ENCODE measurements at regions not wholly inside any gene's neighbourhood (a gene's known extent, or its start where the extent isn't known, plus 50 kb on each side); places are given as distances from the start of the nearest gene placed in this dataset.

GRCh38 chr12:107328442-107329133 is 235.2 kb upstream of the CRY1 start:
- TF ChIP-seq POLR2A (IDR thresholded peaks at IDR 0.05; ENCODE audit: low read depth, low read length), result no peak
- DNase-seq (ENCODE audit: insufficient read length, low spot score), result no peak

GRCh38 chr12:107329569-107330324 is 236.4 kb upstream of the CRY1 start:
- DNase-seq (ENCODE audit: insufficient read length, low spot score) (no peak), FAIRE-seq (no peak)
- TF ChIP-seq POLR2A (IDR thresholded peaks at IDR 0.05; ENCODE audit: low read depth, low read length), result no peak

More at GRCh38 chr12:107328442-107329133, 235.2 kb upstream of the CRY1 start:
- peak; percentile 33 for FAIRE-seq

GRCh38 chr12:107330831-107331431 is 237.6 kb upstream of the CRY1 start:
- DNase-seq (ENCODE audit: insufficient read length, low spot score) (no peak), FAIRE-seq (no peak)
- no peak for TF ChIP-seq POLR2A (IDR thresholded peaks at IDR 0.05; ENCODE audit: low read depth, low read length)

- FAIRE-seq, result no peak
- no peak for TF ChIP-seq POLR2A (IDR thresholded peaks at IDR 0.05; ENCODE audit: low read depth, low read length)
- no peak for DNase-seq (ENCODE audit: insufficient read length, low spot score)
Measured at GRCh38 chr12:107331471-107331870, 238.1 kb upstream of the CRY1 start.

- FAIRE-seq (no peak), DNase-seq (ENCODE audit: insufficient read length, low spot score) (no peak)
- no peak for TF ChIP-seq POLR2A (IDR thresholded peaks at IDR 0.05; ENCODE audit: low read depth, low read length)
Measured at GRCh38 chr12:107331912-107332311, 238.6 kb upstream of the CRY1 start.

- no peak for FAIRE-seq
- no peak for TF ChIP-seq POLR2A (IDR thresholded peaks at IDR 0.05; ENCODE audit: low read depth, low read length)
Measured at GRCh38 chr12:107332743-107333142, 239.4 kb upstream of the CRY1 start.

GRCh38 chr12:107335802-107336570 is 242.6 kb upstream of the CRY1 start:
- DNase-seq (ENCODE audit: insufficient read length, low spot score) (no peak), FAIRE-seq (no peak)
- TF ChIP-seq POLR2A (IDR thresholded peaks at IDR 0.05; ENCODE audit: low read depth, low read length), result no peak

More at GRCh38 chr12:107332743-107333142, 239.4 kb upstream of the CRY1 start:
- no peak for DNase-seq (ENCODE audit: insufficient read length, low spot score)

GRCh38 chr12:107336695-107337094 is 243.3 kb upstream of the CRY1 start:
- no peak for TF ChIP-seq POLR2A (IDR thresholded peaks at IDR 0.05; ENCODE audit: low read depth, low read length)
- DNase-seq (ENCODE audit: insufficient read length, low spot score) (no peak), FAIRE-seq (no peak)

- FAIRE-seq (peak; percentile 45), DNase-seq (ENCODE audit: insufficient read length, low spot score) (no peak)
- TF ChIP-seq POLR2A (IDR thresholded peaks at IDR 0.05; ENCODE audit: low read depth, low read length), result no peak
Measured at GRCh38 chr12:107337346-107338095, 244.2 kb upstream of the CRY1 start.

- DNase-seq (ENCODE audit: insufficient read length, low spot score) (no peak), FAIRE-seq (no peak)
- no peak for TF ChIP-seq POLR2A (IDR thresholded peaks at IDR 0.05; ENCODE audit: low read depth, low read length)
Measured at GRCh38 chr12:107339487-107339886, 246.1 kb upstream of the CRY1 start.

GRCh38 chr12:107339932-107340331 is 246.6 kb upstream of the CRY1 start:
- no peak for FAIRE-seq
- no peak for DNase-seq (ENCODE audit: insufficient read length, low spot score)
- TF ChIP-seq POLR2A (IDR thresholded peaks at IDR 0.05; ENCODE audit: low read depth, low read length), result no peak

- no peak for DNase-seq (ENCODE audit: insufficient read length, low spot score)
- FAIRE-seq, result no peak
- TF ChIP-seq POLR2A (IDR thresholded peaks at IDR 0.05; ENCODE audit: low read depth, low read length), result no peak
Measured at GRCh38 chr12:107340898-107341297, 247.5 kb upstream of the CRY1 start.
